H9 (cell line): ENCODE measurements at regions not wholly inside any gene's neighbourhood (a gene's known extent, or its start where the extent isn't known, plus 50 kb on each side); places are given as distances from the start of the nearest gene placed in this dataset.

Source experiments
- DNase-seq: peaks from one replicate; pipeline ENCODE4 v3.0.0-alpha.2; 2017
- H2AFZ ChIP-seq: one replicate; pipeline ENCODE4 v1.6.1; 2013; ENCODE audit warnings: mild to moderate bottlenecking, low read length, control low read depth, moderate library complexity
- H2AK5ac ChIP-seq: 2 replicates; pipeline ENCODE4 v1.6.1; 2013; ENCODE audit warnings: low read length, control low read depth, mixed read lengths; ENCODE audit not compliant: insufficient read length
- H2BK120ac ChIP-seq: one replicate; pipeline ENCODE4 v1.6.1; 2013; ENCODE audit warnings: low read depth, mild to moderate bottlenecking, low read length, control low read depth, inconsistent platforms; ENCODE audit not compliant: poor library complexity, severe bottlenecking
- H2BK12ac ChIP-seq: 2 replicates; pipeline ENCODE4 v1.6.1; 2013; ENCODE audit warnings: low read length, control low read depth, mixed read lengths, low read depth; ENCODE audit not compliant: insufficient read length
- H2BK15ac ChIP-seq: 2 replicates; pipeline ENCODE4 v1.6.1; 2013; ENCODE audit warnings: low read depth, low read length, control low read depth
- H2BK20ac ChIP-seq: one replicate; pipeline ENCODE4 v1.6.1; 2013; ENCODE audit warnings: low read depth, mild to moderate bottlenecking, low read length, control low read depth, inconsistent platforms; ENCODE audit not compliant: poor library complexity, severe bottlenecking
- H2BK5ac ChIP-seq: 2 replicates; pipeline ENCODE4 v1.6.1; 2013; ENCODE audit warnings: low read length, control low read depth, mixed read lengths; ENCODE audit not compliant: insufficient read length
- H3K14ac ChIP-seq: 2 replicates; pipeline ENCODE4 v1.6.1; 2013; ENCODE audit warnings: low read length, control low read depth; ENCODE audit not compliant: insufficient read depth
- H3K18ac ChIP-seq: 2 replicates; pipeline ENCODE4 v1.6.1; 2013; ENCODE audit warnings: low read depth, mild to moderate bottlenecking, mixed read lengths, low read length, control low read depth; ENCODE audit not compliant: insufficient read length
- H3K23ac ChIP-seq: 2 replicates; pipeline ENCODE4 v1.6.1; 2013; ENCODE audit warnings: low read length, control low read depth, mixed read lengths, low read depth; ENCODE audit not compliant: insufficient read length
- H3K23me2 ChIP-seq: 2 replicates; pipeline ENCODE4 v1.6.1; 2013; ENCODE audit warnings: low read depth, mild to moderate bottlenecking, mixed read lengths, low read length, control low read depth; ENCODE audit not compliant: insufficient read length, poor library complexity, severe bottlenecking
- H3K27ac ChIP-seq: 2 replicates; pipeline ENCODE4 v1.5.1; 2013; ENCODE audit warnings: low read length, control low read depth, mixed read lengths, low read depth; ENCODE audit not compliant: insufficient read length
- H3K27me3 ChIP-seq: 2 replicates; pipeline ENCODE4 v1.6.1; 2013; ENCODE audit warnings: low read length, control low read depth, inconsistent platforms; ENCODE audit not compliant: insufficient read depth
- H3K4ac ChIP-seq: 2 replicates; pipeline ENCODE4 v1.6.1; 2013; ENCODE audit warnings: low read depth, mild to moderate bottlenecking, control low read depth, inconsistent platforms, low read length, moderate library complexity
- H3K4me1 ChIP-seq: 2 replicates; pipeline ENCODE4 v1.6.1; 2013; ENCODE audit warnings: low read length, control low read depth, inconsistent platforms; ENCODE audit not compliant: insufficient read depth
- H3K4me2 ChIP-seq: 2 replicates; pipeline ENCODE4 v1.6.1; 2013; ENCODE audit warnings: low read length, control low read depth, mixed read lengths; ENCODE audit not compliant: insufficient read length, insufficient read depth
- H3K56ac ChIP-seq: 2 replicates; pipeline ENCODE4 v1.6.1; 2013; ENCODE audit warnings: low read depth, mild to moderate bottlenecking, mixed read lengths, low read length, control low read depth; ENCODE audit not compliant: insufficient read length
- H3K79me1 ChIP-seq: 2 replicates; pipeline ENCODE4 v1.6.1; 2013; ENCODE audit warnings: low read depth, mild to moderate bottlenecking, moderate library complexity, low read length, control low read depth, inconsistent platforms; ENCODE audit not compliant: insufficient read depth, poor library complexity, severe bottlenecking
- H3K79me2 ChIP-seq: 2 replicates; pipeline ENCODE4 v1.6.1; 2013; ENCODE audit warnings: low read length, control low read depth, inconsistent platforms; ENCODE audit not compliant: insufficient read depth
- H3K9ac ChIP-seq: 2 replicates; pipeline ENCODE4 v1.6.1; 2013; ENCODE audit warnings: low read length, control low read depth, mixed read lengths; ENCODE audit not compliant: insufficient read length; ENCODE audit errors: extremely low read depth
- H3K9me3 ChIP-seq: one replicate; pipeline ENCODE4 v1.6.1; 2013; ENCODE audit warnings: low read depth, low read length, inconsistent platforms; ENCODE audit not compliant: control insufficient read depth
- H3T11ph ChIP-seq: one replicate; pipeline ENCODE4 v1.6.1; 2013; ENCODE audit warnings: mild to moderate bottlenecking, low read length, control low read depth, inconsistent platforms
- H4K20me1 ChIP-seq: one replicate; pipeline ENCODE4 v1.6.1; 2013; ENCODE audit not compliant: control insufficient read depth, insufficient read length, insufficient read depth
- H4K5ac ChIP-seq: 2 replicates; pipeline ENCODE4 v1.6.1; 2013; ENCODE audit warnings: low read depth, mild to moderate bottlenecking, mixed read lengths, low read length, control low read depth; ENCODE audit not compliant: insufficient read length
- H4K8ac ChIP-seq: replicated peaks from 2 replicates; pipeline ENCODE4 v1.6.1; 2013; ENCODE audit warnings: low read length, control low read depth, mixed read lengths, low read depth; ENCODE audit not compliant: insufficient read length
- H4K91ac ChIP-seq: 2 replicates; pipeline ENCODE4 v1.6.1; 2013; ENCODE audit warnings: low read depth, mild to moderate bottlenecking, moderate library complexity, mixed read lengths, low read length, control low read depth; ENCODE audit not compliant: insufficient read length
- H3K27ac Mint-ChIP-seq, 3 experiments: 2 replicates in 2 of 3; 3 replicates in 1 of 3; pipeline ENCODE4 v1.8.0; 2020 to 2021; ENCODE audit warnings: mixed read lengths in 3 of 3, mild to moderate bottlenecking in 1 of 3, moderate library complexity in 1 of 3
- H3K27me3 Mint-ChIP-seq: 2 replicates; pipeline ENCODE4 v1.8.0; 2021; ENCODE audit warnings: low read depth, mild to moderate bottlenecking, moderate library complexity, mixed read lengths
- H3K36me3 Mint-ChIP-seq, 3 experiments: 2 replicates in 2 of 3; 3 replicates in 1 of 3; pipeline ENCODE4 v1.8.0; 2020 to 2021; ENCODE audit warnings: low read depth in 3 of 3, mixed read lengths in 3 of 3; ENCODE audit not compliant: insufficient read depth in 1 of 3
- H3K4me1 Mint-ChIP-seq, 2 experiments: 2 replicates each; pipeline ENCODE4 v1.8.0; 2020; ENCODE audit warnings: mixed read lengths in 2 of 2
- H3K4me3 Mint-ChIP-seq, 2 experiments: 2 replicates in 1 of 2; 3 replicates in 1 of 2; pipeline ENCODE4 v1.8.0; 2020 to 2021; ENCODE audit warnings: mild to moderate bottlenecking in 2 of 2, mixed read lengths in 2 of 2, moderate library complexity in 1 of 2
- H3K9me3 Mint-ChIP-seq, 2 experiments: 2 replicates in 1 of 2; 3 replicates in 1 of 2; pipeline ENCODE4 v1.8.0; 2020; ENCODE audit warnings: mild to moderate bottlenecking in 2 of 2, mixed read lengths in 2 of 2, moderate library complexity in 1 of 2
- CTCF ChIP-seq: fragments of 200-600 bp; sonication (generic); conservative IDR thresholded peaks from 3 replicates; pipeline ENCODE4 v1.8.0; 2021; ENCODE audit warnings: antibody characterized with exemption, mild to moderate bottlenecking

GRCh38 chr6:104540743-104541142, 319.0 kb downstream of the HACE1 start:
- Histone ChIP-seq H3T11ph (no peak overlapping the region), H4K5ac (no peak overlapping the region), H3K79me1 (no peaks in the 10 kb centered on the region), H2BK120ac (no peak overlapping the region), H3K4me2 (no peak overlapping the region), H2BK15ac (no peak overlapping the region), H2AFZ (no peak overlapping the region), H3K4ac (no peak overlapping the region), H3K9me3 (no peaks in the 10 kb centered on the region), H2BK12ac (no peak overlapping the region), H4K91ac (no peak overlapping the region), H2BK20ac (no peak overlapping the region), H3K23ac (no peak overlapping the region), H3K79me2 (no peaks in the 10 kb centered on the region), H3K9ac (no peak overlapping the region), H3K27ac (no peak overlapping the region), H3K23me2 (no peaks in the 10 kb centered on the region), H3K14ac (no peak overlapping the region), H3K56ac (no peak overlapping the region), H3K27me3 (no peaks in the 10 kb centered on the region), H4K20me1 (no peaks in the 10 kb centered on the region), H2BK5ac (no peak overlapping the region), H4K8ac (no peak overlapping the region), H3K4me1 (no peaks in the 10 kb centered on the region), H2AK5ac (no peak overlapping the region), H3K18ac (no peak overlapping the region)
- H3K27ac Mint-ChIP-seq = no peak overlapping the region
- H3K4me1 Mint-ChIP-seq = no peaks in the 10 kb centered on the region
- H3K27me3 Mint-ChIP-seq = no peaks in the 10 kb centered on the region
- H3K9me3 Mint-ChIP-seq = no peaks in the 10 kb centered on the region
- H3K4me3 Mint-ChIP-seq = no peak overlapping the region
- DNase-seq = no peak
- no peak for TF ChIP-seq CTCF
- no peaks in the 10 kb centered on the region for H3K36me3 Mint-ChIP-seq
